ENCODE measurements at regions not wholly inside any gene's neighbourhood (a gene's known extent, or its start where the extent isn't known, plus 50 kb on each side); places are given as distances from the start of the nearest gene placed in this dataset.

DNA sequence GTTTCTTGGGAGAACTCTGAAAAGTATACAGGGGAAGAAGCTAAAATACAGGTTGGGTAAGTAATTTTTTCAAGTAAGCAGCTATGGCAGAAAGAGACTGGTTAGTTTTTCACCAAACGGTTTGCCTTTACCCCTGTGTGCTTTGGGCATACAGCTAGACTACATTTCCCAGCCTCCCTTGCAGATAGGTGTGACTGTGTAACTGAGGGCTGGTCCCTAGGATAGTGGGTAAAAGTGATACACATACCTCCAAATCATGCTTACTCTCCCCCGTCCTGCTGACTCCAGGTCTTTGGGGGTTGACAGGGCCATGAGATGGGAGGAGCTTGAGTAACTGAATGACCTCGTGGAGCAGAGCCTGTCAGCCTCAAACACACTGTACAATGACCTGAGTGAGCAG, 208.6 kb upstream of the GDNF start:
- in situ Hi-C loops (cut with HindIII; ENCODE audit: low sequenced_read_pairs), result no loop called here
- no peak for DNase-seq (ENCODE audit: low spot score)

DNA sequence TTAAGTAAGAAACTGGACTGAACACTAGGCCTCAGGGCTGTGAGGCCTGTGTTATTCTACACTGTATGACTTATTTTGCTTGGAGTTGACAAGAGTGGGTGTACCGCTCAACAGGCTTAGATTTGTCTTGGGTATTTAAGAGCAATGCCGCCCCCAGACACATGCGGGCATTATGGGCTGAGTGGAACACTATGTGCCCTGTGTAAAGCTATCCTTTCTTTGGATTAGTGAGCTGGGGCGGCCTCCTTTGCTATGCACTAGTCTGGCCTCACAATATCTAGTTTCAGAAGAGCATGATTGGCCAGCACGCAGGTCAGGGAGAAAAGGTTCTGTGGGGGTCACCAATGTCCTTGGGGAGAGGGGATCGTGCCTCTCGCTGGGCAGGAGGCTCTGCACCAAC, 206.3 kb upstream of the GDNF start:
- no peak for DNase-seq (ENCODE audit: low spot score)
- in situ Hi-C loops (cut with HindIII; ENCODE audit: low sequenced_read_pairs), result no loop called here

DNA sequence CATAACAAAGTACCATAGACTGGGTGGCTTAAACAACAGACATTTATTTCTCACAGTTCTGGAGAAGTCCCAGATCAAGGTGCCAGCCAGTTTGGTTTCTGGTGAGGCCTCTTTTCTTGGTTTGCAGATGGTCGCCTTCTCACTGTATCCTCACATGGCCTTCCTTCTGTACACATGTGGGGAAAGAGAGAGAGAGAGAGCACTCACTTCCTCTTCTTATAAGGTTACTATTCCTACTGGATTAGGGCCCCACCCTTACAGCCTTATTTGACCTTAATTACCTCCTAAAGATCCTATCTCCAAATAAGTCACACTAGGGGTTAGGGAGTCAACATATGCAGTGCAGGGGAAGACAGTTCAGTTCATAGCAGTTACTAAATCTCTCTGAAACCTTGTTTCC, 205.6 kb upstream of the GDNF start:
- in situ Hi-C loops (cut with HindIII; ENCODE audit: low sequenced_read_pairs), result no loop called here

DNA sequence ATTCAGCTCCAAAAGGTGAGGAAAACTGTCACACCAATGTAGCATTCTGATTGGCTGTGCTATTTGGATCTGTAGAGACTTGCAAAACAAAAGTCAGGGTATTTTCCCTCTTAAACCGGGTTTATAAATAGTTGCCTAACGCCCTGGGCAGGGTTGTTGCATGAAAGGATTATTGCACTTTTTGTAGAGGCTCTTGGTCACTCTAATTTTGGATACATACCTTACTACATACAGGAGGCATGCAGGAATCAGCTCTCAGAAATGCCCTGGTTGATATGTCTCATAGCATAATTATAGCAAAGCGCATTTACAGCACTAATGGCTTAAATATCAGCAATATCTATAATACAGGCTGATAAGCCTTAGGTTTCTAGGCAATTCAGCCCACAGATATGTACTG, 200.0 kb upstream of the GDNF start:
- in situ Hi-C loops (cut with HindIII; ENCODE audit: low sequenced_read_pairs), result no loop called here
- no peak for DNase-seq (ENCODE audit: low spot score)

More for the DNA sequence above, 205.6 kb upstream of the GDNF start:
- DNase-seq (ENCODE audit: low spot score), result no peak

DNA sequence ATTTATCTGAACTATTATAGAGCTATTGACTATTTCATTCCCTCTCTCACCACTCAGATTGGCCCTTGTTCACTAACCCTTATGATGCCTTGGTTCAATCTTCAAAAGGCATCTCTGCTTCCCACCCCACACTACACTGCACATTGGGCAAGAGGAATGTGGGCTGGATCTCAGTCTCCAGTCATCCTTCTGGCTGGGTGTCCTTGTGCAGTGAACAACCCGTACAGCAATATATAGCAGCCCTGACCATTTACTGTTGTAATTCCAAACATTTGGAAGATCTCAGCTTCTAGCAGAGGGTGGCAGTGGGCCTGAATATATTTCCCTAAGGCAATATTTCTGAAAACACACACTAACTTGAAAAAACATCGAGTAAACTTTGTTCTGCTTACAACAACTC, 199.2 kb upstream of the GDNF start:
- in situ Hi-C loops (cut with HindIII; ENCODE audit: low sequenced_read_pairs), result no loop called here
- no peak for DNase-seq (ENCODE audit: low spot score)

DNA sequence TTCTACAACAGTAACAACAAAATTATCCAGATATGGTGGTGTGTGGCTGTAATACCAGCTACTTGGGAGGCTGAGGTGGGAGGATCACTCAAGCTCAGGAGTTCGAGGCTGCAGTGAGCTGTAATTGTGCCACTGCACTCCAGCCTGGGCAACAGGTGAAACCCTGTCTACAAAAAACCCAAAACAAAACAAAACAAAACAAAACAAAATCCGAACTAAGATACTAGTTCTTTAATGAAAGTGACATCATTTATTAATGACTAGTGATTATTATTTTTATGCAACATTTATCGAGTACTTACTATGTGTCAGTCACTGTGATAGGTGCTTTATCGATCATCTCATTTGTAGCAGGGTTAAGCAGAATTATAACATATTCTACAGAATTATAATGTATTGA, 196.9 kb upstream of the GDNF start:
- DNase-seq (ENCODE audit: low spot score), result no peak
- in situ Hi-C loops (cut with HindIII; ENCODE audit: low sequenced_read_pairs), result no loop called here

DNA sequence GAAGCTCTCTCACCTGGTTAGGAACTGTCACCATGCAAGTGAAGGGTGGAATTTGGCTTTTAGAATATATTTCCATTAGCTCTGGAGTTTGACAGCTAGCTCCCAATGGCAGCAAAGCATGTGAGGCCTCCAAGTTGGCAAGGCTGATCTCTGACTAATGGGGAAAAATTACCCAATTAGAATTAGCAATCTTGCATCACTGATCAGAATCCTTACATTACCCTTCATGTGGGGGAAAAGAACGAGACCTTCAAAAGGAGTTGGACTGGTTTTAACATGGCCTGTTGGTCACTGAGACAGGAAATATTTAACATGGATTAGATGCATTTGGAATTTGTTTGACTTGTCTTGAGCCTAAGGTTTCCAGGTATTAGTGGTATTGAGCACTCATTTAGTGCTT, 192.3 kb upstream of the GDNF start:
- in situ Hi-C loops (cut with HindIII; ENCODE audit: low sequenced_read_pairs), result no loop called here

DNA sequence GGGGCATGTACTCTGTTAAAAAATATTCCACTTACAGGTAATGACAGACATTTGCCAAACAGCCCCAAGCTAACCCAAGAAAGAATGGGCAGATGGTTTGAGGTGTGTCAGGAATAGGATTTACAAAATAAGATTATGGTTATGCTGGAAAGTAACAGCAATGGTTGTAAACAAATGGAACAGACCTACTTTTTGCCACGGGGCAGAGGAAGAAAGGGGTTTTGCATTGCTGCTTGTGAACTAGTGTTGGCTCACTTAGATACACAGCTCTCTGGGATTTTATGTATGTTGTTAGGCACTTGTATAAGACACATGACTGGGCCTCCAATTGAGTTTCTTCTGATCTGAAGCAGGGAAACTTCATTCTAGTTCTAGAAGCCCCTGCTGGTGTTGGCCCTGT, 191.5 kb upstream of the GDNF start:
- in situ Hi-C loops (cut with HindIII; ENCODE audit: low sequenced_read_pairs), result no loop called here
- no peak for DNase-seq (ENCODE audit: low spot score)

More for the DNA sequence above, 192.3 kb upstream of the GDNF start:
- no peak for DNase-seq (ENCODE audit: low spot score)

DNA sequence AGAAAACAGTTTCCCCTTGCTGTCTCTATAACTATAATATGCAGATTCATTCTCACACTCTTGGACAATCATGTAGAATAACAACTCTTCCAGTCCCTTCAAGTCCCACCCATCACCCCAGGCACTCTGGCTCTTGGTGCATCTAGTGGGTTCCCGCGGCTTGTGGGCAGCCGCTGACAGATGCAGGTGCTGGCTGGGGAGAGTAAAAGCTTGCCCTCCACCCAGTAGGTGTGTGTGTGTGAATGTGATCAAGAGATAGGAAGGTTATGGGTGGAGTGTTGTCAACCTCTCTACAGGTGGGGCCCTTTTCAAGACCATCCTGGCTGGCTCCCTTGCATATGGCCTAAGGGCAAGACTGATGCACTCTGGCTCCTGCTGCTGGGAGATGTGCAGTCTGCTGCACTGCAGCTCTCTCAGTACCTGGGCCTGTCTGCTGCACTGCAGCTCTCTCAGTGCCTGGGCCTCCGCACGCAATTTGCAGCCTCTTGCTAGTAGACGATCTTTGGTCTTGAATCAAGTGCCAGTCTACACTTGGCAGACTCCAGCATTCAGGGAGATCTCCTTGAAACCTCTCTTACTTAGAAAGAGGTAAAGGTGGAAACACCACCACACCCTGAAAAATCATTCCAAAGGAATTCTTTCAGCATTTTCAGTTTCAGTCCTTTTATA, 189.7 kb upstream of the GDNF start:
- in situ Hi-C loops (cut with HindIII; ENCODE audit: low sequenced_read_pairs), result no loop called here
- no peak for DNase-seq (ENCODE audit: low spot score)

DNA sequence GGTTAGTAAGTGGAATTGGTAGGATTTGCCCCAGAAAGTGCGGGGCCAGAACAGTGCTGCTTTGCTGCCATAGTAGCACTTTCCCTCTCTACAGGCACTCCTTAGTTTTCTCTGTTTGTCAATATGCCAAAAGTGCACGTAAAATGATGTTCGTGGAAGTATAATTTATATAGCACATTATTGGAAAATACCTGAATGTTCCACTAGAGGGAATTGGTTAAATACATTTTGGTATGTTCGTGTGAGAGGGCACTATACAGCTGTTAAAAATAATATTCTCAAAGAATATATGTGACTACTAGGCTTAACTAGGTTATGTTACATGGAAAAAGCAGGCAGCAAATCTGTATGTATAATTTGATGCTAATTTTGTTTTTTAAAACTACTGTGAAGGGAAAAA, 184.0 kb upstream of the GDNF start:
- DNase-seq (ENCODE audit: low spot score), result no peak

DNA sequence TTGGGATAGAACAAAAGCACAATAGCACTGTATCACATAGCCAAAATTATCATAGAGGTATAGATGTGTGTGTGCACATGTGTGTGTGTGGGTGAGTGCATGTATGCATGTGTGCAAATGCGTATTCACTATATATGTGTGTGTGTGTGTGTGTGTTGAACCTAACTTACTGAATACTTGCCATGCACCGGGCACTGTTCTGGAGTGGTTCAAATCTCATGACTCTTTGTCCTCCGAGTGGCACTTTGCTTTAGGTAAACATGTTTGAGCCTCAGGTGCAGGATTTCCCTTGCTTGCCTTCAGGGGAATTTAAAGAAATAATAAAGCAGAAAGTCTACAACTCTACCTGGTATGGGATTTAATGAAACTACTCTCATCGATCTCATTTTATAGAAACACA, 183.5 kb upstream of the GDNF start:
- in situ Hi-C loops (cut with HindIII; ENCODE audit: low sequenced_read_pairs), result no loop called here
- no peak for DNase-seq (ENCODE audit: low spot score)

More for the DNA sequence above, 184.0 kb upstream of the GDNF start:
- in situ Hi-C loops (cut with HindIII; ENCODE audit: low sequenced_read_pairs), result no loop called here

DNA sequence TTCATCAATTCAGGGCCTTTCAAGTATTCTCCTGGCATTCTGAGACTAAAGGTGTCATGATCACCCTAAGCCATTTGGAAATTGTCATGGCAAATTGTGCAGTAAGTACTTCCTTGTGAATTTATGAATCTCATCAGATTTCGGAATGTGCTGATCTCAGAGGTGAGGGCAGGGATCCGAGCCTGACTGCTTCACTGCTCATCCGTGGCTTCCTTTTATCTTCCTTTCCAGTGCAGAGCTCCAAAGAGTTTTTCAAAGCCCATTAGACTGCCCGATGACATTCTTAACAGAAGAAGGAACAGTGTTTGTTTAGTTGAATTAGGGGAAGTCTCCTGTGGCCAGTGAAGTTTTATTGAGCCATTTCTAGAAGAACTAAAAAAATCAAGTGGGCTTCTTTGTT, 182.8 kb upstream of the GDNF start:
- no peak for DNase-seq (ENCODE audit: low spot score)
- in situ Hi-C loops (cut with HindIII; ENCODE audit: low sequenced_read_pairs), result no loop called here

DNA sequence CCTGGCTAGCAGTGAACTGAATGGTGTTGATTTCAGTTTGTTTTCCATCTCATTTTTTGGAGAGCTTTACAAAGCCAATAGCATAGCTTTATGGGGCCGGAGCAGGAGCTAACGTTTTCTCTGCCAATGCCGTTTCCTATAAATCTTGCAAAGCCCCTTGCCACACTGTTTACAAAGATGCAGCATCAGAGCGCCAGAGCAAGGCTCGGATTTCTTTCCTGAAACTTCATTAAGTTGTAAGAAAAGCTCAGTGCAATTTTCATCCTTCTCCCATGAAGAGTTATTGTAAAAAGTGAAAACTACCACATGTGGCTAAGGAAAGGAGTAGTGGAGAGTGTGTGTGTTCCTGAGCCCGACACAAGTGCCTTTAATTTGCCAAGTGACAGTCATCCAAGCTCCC, 178.2 kb upstream of the GDNF start:
- in situ Hi-C loops (cut with HindIII; ENCODE audit: low sequenced_read_pairs), result no loop called here
- DNase-seq (ENCODE audit: low spot score), result no peak

DNA sequence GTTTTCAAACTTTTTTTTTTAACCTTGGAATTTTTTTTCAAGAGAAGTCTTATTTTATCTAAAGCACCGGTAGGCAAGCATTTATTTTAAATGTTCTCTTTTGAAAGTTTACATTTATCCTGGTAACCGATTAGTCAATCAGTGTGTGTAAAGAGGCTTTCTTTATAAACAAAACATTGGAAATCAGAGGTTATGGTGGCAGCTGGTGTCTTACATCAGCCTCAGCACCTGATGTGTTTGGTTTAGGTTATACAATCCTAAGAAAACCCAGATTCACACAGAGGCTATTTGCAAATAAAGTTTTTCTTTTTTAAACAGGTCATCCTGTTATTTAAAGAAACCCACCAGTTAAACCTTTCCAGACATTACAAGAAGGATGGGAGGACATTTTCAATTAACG, 173.3 kb upstream of the GDNF start:
- DNase-seq (ENCODE audit: low spot score), result no peak
- in situ Hi-C loops (cut with HindIII; ENCODE audit: low sequenced_read_pairs), result no loop called here

DNA sequence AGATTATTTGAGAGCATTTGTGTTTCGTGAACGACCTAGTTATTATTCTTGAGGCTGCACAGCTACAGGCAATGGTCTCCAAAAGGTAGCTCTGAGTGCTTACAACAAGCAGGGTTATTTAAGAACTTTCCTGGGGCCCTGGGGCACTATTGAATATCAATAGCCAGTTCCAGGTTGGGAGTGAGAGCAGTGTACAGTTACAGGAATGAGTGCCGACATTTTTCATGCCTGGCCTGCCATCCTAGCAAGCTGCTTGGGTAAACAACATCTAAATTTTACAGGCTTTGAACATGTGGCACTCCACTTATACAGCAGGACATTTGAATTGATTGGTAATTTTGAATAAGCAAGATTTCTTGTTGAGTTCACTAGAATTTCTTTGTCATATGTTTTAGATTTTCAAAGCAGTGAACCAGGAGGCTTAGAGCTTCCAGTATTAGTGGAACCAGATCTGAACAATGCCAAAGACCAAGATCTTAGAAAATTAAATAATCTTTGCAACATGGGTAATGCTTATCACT, 171.9 kb upstream of the GDNF start:
- DNase-seq (ENCODE audit: low spot score), result no peak
- in situ Hi-C loops (cut with HindIII; ENCODE audit: low sequenced_read_pairs), result no loop called here

DNA sequence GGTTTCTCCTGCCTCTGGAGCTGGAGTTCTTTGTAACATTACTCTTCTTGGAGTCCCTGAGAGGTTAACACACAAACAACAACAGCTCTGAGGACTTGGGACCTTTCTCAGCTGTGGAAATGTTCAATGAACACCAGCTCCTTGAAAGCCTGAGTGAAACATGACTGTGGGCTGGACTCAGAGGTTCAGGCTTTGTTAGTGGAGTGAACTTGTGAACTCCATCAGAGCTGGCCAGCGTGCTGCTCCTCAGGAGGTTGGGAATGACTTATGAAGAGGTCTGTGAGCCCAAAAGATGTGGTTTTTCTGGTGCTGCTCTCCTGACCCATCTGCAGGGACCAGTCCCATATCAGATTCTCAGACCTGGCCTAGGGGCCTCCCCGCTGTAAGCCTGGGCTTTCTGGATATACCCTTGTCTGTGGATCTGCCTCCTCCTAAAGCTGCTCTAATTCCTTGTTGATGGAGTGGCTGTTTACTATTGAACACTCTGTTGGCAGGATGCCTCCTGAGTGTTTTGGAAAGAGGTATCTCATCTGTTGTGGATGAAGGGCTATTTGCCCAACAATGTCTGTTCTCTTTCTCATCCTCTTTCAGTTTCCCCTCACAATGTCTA, 170.0 kb upstream of the GDNF start:
- in situ Hi-C loops (cut with HindIII; ENCODE audit: low sequenced_read_pairs), result no loop called here
- DNase-seq (ENCODE audit: low spot score), result no peak

DNA sequence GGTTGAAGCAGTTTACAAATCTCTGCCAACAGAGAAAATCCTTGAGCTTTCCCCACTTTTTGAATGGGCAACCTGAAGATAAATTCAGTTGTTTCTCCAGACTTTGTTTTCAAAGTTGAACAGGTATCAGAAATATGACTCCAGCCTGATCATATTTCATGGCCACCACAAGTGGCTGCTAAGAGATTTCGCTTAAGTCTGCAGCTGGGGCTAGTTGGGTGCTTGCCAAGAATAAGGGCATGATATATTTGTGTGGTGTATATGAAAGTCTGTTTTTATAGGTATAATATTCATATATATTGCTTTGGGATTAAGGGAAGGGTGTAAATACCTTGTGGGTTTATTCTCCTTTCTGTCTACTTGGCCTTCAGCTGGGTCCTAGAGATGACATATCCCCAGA, 168.4 kb upstream of the GDNF start:
- in situ Hi-C loops (cut with HindIII; ENCODE audit: low sequenced_read_pairs), result no loop called here
- DNase-seq (ENCODE audit: low spot score), result no peak

DNA sequence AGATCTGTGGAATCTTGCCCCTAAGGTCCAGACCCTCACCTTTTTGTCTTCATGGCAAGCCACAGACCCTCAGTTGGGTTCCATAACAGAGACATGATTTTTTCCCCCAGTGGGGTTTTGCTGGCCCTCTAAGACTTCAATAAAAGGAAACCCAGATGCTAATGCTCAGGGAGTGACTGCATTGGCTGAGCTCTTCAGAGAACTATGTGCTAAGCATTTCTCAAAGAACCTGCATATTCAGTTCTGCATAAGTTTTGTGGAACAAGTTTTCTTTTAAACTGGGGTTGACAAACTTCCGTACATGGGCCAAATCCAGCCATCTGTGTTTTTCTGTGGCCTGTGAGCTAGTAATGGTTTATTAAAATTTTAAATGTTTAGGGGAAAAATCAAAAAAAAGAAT, 159.8 kb upstream of the GDNF start:
- no peak for DNase-seq (ENCODE audit: low spot score)
- in situ Hi-C loops (cut with HindIII; ENCODE audit: low sequenced_read_pairs), result no loop called here

DNA sequence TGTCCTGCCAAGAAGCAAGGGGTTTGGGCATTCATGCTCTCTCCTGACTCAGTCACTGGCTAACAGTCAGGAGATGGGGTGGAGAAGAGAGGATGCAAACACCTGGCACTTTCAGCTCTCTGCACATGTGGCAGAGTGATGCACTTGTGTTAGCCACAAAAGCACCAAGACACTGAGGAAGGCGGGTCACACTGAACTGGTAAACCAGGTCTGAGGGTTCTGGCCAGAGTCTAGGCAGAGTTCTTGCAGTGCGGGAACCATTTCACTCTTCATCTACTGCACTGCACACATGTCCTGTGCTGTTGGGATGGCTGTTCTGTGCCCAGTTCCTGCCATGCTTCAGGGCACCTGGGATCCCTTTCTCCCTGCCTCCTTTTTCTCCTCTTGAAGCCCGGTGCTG, 157.1 kb upstream of the GDNF start:
- in situ Hi-C loops (cut with HindIII; ENCODE audit: low sequenced_read_pairs), result no loop called here
- DNase-seq (ENCODE audit: low spot score), result no peak

DNA sequence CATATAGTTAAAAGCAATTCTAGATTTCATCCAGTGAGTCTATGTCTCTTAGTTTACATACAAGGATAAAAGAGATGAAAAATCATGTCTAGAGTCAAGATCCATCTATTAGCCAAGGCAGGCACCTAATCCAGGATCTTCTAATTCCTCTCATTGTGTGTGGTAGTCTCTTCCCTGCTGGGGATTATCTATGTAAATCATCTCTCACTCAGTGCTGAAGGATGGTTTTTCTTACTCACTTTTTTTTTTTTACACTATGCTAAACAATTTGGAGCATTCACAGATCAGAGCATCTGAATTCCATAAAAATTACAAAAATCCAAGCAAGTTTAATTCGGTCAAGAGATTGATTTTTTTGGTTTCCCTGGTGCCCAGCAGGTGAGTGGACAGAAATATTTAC, 154.9 kb upstream of the GDNF start:
- no peak for DNase-seq (ENCODE audit: low spot score)
- in situ Hi-C loops (cut with HindIII; ENCODE audit: low sequenced_read_pairs), result no loop called here

All from G401 (cell line).